CD4-positive, alpha-beta T cell (primary cell): ENCODE measurements at regions not wholly inside any gene's neighbourhood (a gene's known extent, or its start where the extent isn't known, plus 50 kb on each side); places are given as distances from the start of the nearest gene placed in this dataset.

Experiments used
- ATAC-seq: fragments of 200-7000 bp; cut with Tn5 transposase; one replicate; pipeline ENCODE4 v1.10.0; 2022; ENCODE audit warnings: mild to moderate bottlenecking; ENCODE audit not compliant: poor library complexity
- CTCF ChIA-PET: fragments of 350-600 bp; sonication (Branson Sonifier 250); formaldehyde crosslinking; loops from one replicate; lab custom pipeline; 2021; ENCODE audit warnings: antibody characterized with exemption, inconsistent platforms; lab: Charles Lee
- POLR2A ChIA-PET: fragments of 350-600 bp; sonication (Branson Sonifier 250); formaldehyde crosslinking; loops from one replicate; lab custom pipeline; 2021; ENCODE audit warnings: antibody characterized with exemption, inconsistent platforms; lab: Charles Lee
- DNase-seq, 14 experiments: peaks; one replicate each; pipeline ENCODE4 v3.0.0-alpha.2; 2013 to 2020; ENCODE audit warnings: mixed read lengths in 2 of 14
- H3K27ac ChIP-seq, 2 donors: one replicate each; pipeline versions ENCODE4 v1.5.1 to v1.7.0; 2013; ENCODE audit warnings: low read length in 2 of 2, low read depth in 1 of 2, mild to moderate bottlenecking in 1 of 2
- H3K27me3 ChIP-seq, 2 experiments: 1 replicate in 1 of 2; 2 replicates in 1 of 2; pipeline versions ENCODE4 v1.6.1 to v1.7.0; 2013; ENCODE audit warnings: low read length in 2 of 2, control low read depth in 1 of 2, mild to moderate bottlenecking in 1 of 2, moderate library complexity in 1 of 2; ENCODE audit not compliant: insufficient read depth in 2 of 2, control insufficient read depth in 1 of 2
- H3K36me3 ChIP-seq: one replicate; pipeline ENCODE4 v1.6.1; 2013; ENCODE audit warnings: low read length, control low read depth; ENCODE audit not compliant: insufficient read depth
- H3K4me1 ChIP-seq: one replicate; pipeline ENCODE4 v1.6.1; 2013; ENCODE audit warnings: low read length, control low read depth; ENCODE audit not compliant: insufficient read depth
- H3K4me3 ChIP-seq: one replicate; pipeline ENCODE4 v1.5.1; 2013; ENCODE audit warnings: mild to moderate bottlenecking, low read length, moderate library complexity
- H3K9me3 ChIP-seq, 2 experiments: 1 replicate in 1 of 2; 2 replicates in 1 of 2; pipeline versions ENCODE4 v1.6.1 to v1.7.0; 2013; ENCODE audit warnings: low read length in 2 of 2, mild to moderate bottlenecking in 2 of 2, control low read depth in 1 of 2, moderate library complexity in 1 of 2; ENCODE audit not compliant: control insufficient read depth in 1 of 2, insufficient read depth in 1 of 2
- H3K27ac Mint-ChIP-seq: one replicate; pipeline ENCODE4 v1.8.0; 2020; ENCODE audit warnings: mixed read lengths
- H3K27me3 Mint-ChIP-seq: one replicate; pipeline ENCODE4 v1.8.0; 2021; ENCODE audit warnings: mixed read lengths
- H3K36me3 Mint-ChIP-seq: one replicate; pipeline ENCODE4 v1.8.0; 2021; ENCODE audit warnings: low read depth, mixed read lengths
- H3K4me1 Mint-ChIP-seq: one replicate; pipeline ENCODE4 v1.8.0; 2021; ENCODE audit warnings: low read depth, mixed read lengths
- H3K4me3 Mint-ChIP-seq: one replicate; pipeline ENCODE4 v1.8.0; 2020; ENCODE audit warnings: mild to moderate bottlenecking, mixed read lengths
- H3K9me3 Mint-ChIP-seq: one replicate; pipeline ENCODE4 v1.8.0; 2020; ENCODE audit warnings: mixed read lengths
- intact Hi-C, 2 experiments: fragments of 100-400 bp; cut with DNase I in 1 of 2; cut with micrococcal nuclease in 1 of 2; formaldehyde crosslinking; loops; one replicate each; pipeline versions ENCODE4 v1.15.1 to v1.9.0; 2023 to 2025; cut with DNase I, micrococcal nuclease
- TF ChIP-seq, protein P1 (sequence below): fragments of 200-600 bp; IDR thresholded peaks from one replicate; pipeline ENCODE4 v1.8.0; 2022; ENCODE audit warnings: antibody characterized with exemption, mild to moderate bottlenecking

DNA sequence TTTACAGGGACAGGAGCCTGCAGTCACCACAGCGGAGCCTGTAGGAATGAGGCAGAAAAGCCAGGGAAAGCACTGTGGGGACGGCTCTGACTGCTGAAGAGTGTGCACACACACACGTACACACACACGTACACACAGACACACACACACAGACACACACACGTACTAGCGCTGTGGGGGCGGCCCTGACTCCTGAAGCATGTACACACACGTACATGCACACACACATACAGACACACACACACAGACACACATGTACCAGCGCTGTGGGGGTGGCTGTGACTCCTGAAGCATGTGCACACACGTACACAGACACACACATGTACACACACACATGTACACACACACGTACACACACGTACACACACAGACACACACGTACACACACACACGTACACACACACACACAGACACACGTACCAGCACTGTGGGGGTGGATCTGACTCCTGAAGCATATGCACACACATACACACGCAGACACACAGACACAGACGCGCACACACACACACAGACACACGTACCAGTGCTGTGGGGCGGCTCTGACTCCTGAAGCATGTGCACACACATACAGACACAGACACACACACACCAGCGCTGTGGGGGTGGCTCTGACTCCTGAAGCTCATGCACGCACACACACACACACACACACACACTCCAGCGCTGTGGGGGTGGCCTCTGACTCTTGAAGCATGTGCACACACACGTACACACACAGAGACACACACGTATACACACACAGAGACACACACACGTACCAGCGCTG, 127.3 kb downstream of the DLL1 start:
- intact Hi-C loops, result no loop called here
- CTCF ChIA-PET, result no interaction called here
- Histone ChIP-seq H3K27ac (no peak overlapping the region), H3K9me3 (peaks cover 0 to 45% of the 10 kb centered on the region in 2 experiments), H3K4me3 (no peak overlapping the region), H3K36me3 (no peaks in the 10 kb centered on the region), H3K27me3 (no peaks in the 10 kb centered on the region), H3K4me1 (peaks cover 7% of the 10 kb centered on the region)
- no peak for DNase-seq
- POLR2A ChIA-PET, result no interaction called here
- ATAC-seq, result no peak
- H3K4me1 Mint-ChIP-seq, result no peaks in the 10 kb centered on the region
- H3K27ac Mint-ChIP-seq, result no peak overlapping the region
- H3K36me3 Mint-ChIP-seq, result no peaks in the 10 kb centered on the region
- TF ChIP-seq, protein P1, sequence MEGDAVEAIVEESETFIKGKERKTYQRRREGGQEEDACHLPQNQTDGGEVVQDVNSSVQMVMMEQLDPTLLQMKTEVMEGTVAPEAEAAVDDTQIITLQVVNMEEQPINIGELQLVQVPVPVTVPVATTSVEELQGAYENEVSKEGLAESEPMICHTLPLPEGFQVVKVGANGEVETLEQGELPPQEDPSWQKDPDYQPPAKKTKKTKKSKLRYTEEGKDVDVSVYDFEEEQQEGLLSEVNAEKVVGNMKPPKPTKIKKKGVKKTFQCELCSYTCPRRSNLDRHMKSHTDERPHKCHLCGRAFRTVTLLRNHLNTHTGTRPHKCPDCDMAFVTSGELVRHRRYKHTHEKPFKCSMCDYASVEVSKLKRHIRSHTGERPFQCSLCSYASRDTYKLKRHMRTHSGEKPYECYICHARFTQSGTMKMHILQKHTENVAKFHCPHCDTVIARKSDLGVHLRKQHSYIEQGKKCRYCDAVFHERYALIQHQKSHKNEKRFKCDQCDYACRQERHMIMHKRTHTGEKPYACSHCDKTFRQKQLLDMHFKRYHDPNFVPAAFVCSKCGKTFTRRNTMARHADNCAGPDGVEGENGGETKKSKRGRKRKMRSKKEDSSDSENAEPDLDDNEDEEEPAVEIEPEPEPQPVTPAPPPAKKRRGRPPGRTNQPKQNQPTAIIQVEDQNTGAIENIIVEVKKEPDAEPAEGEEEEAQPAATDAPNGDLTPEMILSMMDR, result no peak
- no peak overlapping the region for H3K4me3 Mint-ChIP-seq
- H3K9me3 Mint-ChIP-seq, result no peaks in the 10 kb centered on the region
- H3K27me3 Mint-ChIP-seq, result no peaks in the 10 kb centered on the region

GRCh38 chr6:170162775-170163404, 128.0 kb downstream of the DLL1 start:
- H3K4me3 Mint-ChIP-seq, result no peak overlapping the region
- DNase-seq (no peak), ATAC-seq (no peak)
- peaks cover 7% of the 10 kb centered on the region for H3K4me1 ChIP-seq
- ChIA-PET CTCF (no interaction called here), POLR2A (no interaction called here)
- no peak overlapping the region for H3K27ac ChIP-seq
- H3K27me3 ChIP-seq, result no peaks in the 10 kb centered on the region
- H3K4me3 ChIP-seq, result no peak overlapping the region
- H3K36me3 Mint-ChIP-seq, result no peaks in the 10 kb centered on the region
- peaks cover 0 to 44% of the 10 kb centered on the region in 2 experiments for H3K9me3 ChIP-seq
- no peaks in the 10 kb centered on the region for H3K27me3 Mint-ChIP-seq
- no peaks in the 10 kb centered on the region for H3K9me3 Mint-ChIP-seq
- H3K36me3 ChIP-seq, result no peaks in the 10 kb centered on the region
- TF ChIP-seq, protein P1, result no peak
- H3K4me1 Mint-ChIP-seq, result no peaks in the 10 kb centered on the region
- intact Hi-C loops, result no loop called here
- H3K27ac Mint-ChIP-seq, result no peak overlapping the region

DNA sequence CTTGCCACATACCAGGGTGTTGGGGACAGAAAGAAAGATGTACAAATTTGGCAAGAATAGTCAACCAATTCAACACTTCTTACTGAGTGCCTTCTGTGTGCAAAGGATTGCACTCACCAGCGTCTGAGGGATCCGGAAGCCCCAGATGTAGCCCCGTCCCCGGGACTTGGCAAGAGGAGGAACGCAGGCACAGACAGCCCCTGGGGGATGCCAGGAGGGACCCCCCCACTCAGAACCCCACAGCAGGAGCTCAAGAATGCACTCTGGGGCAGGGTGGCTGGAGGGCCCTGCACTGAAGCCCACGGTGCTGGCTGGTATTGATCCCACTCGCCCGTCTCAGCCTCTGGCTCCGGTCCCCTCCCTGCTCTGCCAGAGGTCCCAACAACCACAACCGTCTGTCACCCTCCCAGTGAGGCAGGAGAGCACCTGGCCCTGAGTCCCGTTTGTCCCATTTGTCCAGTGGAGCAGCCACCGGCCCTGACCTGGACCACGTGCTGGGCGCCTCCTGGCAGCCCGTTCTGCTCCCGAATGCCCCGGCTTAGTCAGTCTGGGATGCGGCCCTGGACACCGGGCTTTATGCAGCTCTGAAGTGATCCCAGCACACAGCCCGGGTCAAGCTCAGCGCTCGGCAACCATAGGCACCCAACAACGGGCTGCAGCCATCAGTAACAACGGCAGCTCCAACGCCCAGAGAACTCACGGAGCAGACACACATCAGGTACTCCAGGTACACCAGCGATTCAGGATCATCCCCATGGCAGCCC, 128.7 kb downstream of the DLL1 start:
- no peaks in the 10 kb centered on the region for H3K4me1 Mint-ChIP-seq
- H3K4me3 Mint-ChIP-seq, result no peak overlapping the region
- ATAC-seq, result no peak
- intact Hi-C loops, result no loop called here
- TF ChIP-seq, protein P1, result no peak
- POLR2A ChIA-PET, result no interaction called here
- no peaks in the 10 kb centered on the region for H3K36me3 Mint-ChIP-seq
- peaks cover 0 to 37% of the 10 kb centered on the region in 2 experiments for H3K9me3 ChIP-seq
- no peaks in the 10 kb centered on the region for H3K27me3 ChIP-seq
- H3K27ac ChIP-seq, result no peak overlapping the region
- CTCF ChIA-PET, result no interaction called here
- no peaks in the 10 kb centered on the region for H3K9me3 Mint-ChIP-seq
- H3K4me3 ChIP-seq, result no peak overlapping the region
- H3K27me3 Mint-ChIP-seq, result no peaks in the 10 kb centered on the region
- no peaks in the 10 kb centered on the region for H3K36me3 ChIP-seq
- DNase-seq, result no peak
- H3K27ac Mint-ChIP-seq, result no peak overlapping the region
- H3K4me1 ChIP-seq, result peaks cover 7% of the 10 kb centered on the region
